GM23248 (cell line): ENCODE measurements at regions not wholly inside any gene's neighbourhood (a gene's known extent, or its start where the extent isn't known, plus 50 kb on each side); places are given as distances from the start of the nearest gene placed in this dataset.
"Not testable (repeated sequence)": the region's sequence is repeated elsewhere in the genome, so short reads cannot be mapped to it uniquely, and the experiment has no call there.

Experiments used
- DNase-seq: peaks from one replicate; pipeline ENCODE4 v3.0.0-alpha.2; 2015
- H2AFZ ChIP-seq: fragments of 200-600 bp; sonication (generic); 2 replicates; pipeline ENCODE4 v1.6.1; 2016; ENCODE audit warnings: antibody characterized with exemption
- H3F3A ChIP-seq: fragments of 200-600 bp; sonication (generic); 2 replicates; pipeline ENCODE4 v1.6.1; 2016; ENCODE audit warnings: mild to moderate bottlenecking, antibody characterized with exemption, mixed run types; ENCODE audit not compliant: insufficient read depth
- H3K27ac ChIP-seq: fragments of 200-600 bp; sonication (generic); 2 replicates; pipeline ENCODE4 v1.5.1; 2016; ENCODE audit warnings: mild to moderate bottlenecking
- H3K27me3 ChIP-seq: fragments of 200-600 bp; sonication (generic); replicated peaks from 2 replicates; pipeline ENCODE4 v1.6.1; 2016; ENCODE audit warnings: mild to moderate bottlenecking; ENCODE audit not compliant: insufficient read depth
- H3K36me3 ChIP-seq: fragments of 200-600 bp; sonication (generic); 2 replicates; pipeline ENCODE4 v1.6.1; 2016; ENCODE audit warnings: low read depth, mild to moderate bottlenecking
- H3K4me1 ChIP-seq: fragments of 200-600 bp; sonication (generic); 2 replicates; pipeline ENCODE4 v1.6.1; 2016; ENCODE audit warnings: mild to moderate bottlenecking; ENCODE audit not compliant: insufficient read depth
- H3K4me2 ChIP-seq: fragments of 200-600 bp; sonication (generic); one replicate; pipeline ENCODE4 v1.6.1; 2016; ENCODE audit warnings: mild to moderate bottlenecking; ENCODE audit not compliant: unreplicated experiment
- H3K4me3 ChIP-seq: fragments of 200-600 bp; sonication (generic); 2 replicates; pipeline ENCODE4 v1.5.1; 2016; ENCODE audit warnings: mild to moderate bottlenecking
- H3K79me2 ChIP-seq: fragments of 200-600 bp; sonication (generic); 2 replicates; pipeline ENCODE4 v1.6.1; 2016; ENCODE audit warnings: mild to moderate bottlenecking; ENCODE audit not compliant: insufficient read depth
- H3K9ac ChIP-seq: fragments of 200-600 bp; sonication (generic); 2 replicates; pipeline ENCODE4 v1.6.1; 2016; ENCODE audit warnings: mild to moderate bottlenecking
- H3K9me2 ChIP-seq: fragments of 200-600 bp; sonication (generic); 2 replicates; pipeline ENCODE4 v1.6.1; 2016; ENCODE audit warnings: mixed run types, mild to moderate bottlenecking, moderate library complexity; ENCODE audit not compliant: insufficient read depth
- H3K9me3 ChIP-seq: fragments of 200-600 bp; sonication (generic); one replicate; pipeline ENCODE4 v1.6.1; 2017; ENCODE audit warnings: low read depth
- H4K20me1 ChIP-seq: fragments of 200-600 bp; sonication (generic); 2 replicates; pipeline ENCODE4 v1.6.0; 2016; ENCODE audit not compliant: insufficient read depth
- EZH2 ChIP-seq: fragments of 200-600 bp; sonication (generic); IDR thresholded peaks from 2 replicates; pipeline ENCODE4 v1.6.1; 2018; ENCODE audit warnings: antibody characterized with exemption, mild to moderate bottlenecking; ENCODE audit not compliant: insufficient read depth, poor library complexity, severe bottlenecking
- EZH2phosphoT487 ChIP-seq: fragments of 200-600 bp; sonication (generic); IDR thresholded peaks from 2 replicates; pipeline ENCODE4 v1.6.1; 2018; ENCODE audit warnings: antibody characterized with exemption, moderate library complexity, mild to moderate bottlenecking, low read depth; ENCODE audit not compliant: insufficient read depth
- WGBS, 2 experiments: methylation state at CpG; one replicate each; pipeline ENCODE4 v1.1.6; 2015 to 2017; ENCODE audit warnings: low lambda C conversion rate in 2 of 2, low coverage in 1 of 2; ENCODE audit errors: missing lambda C conversion rate in 2 of 2; 5-methylcytosine and 5-hydroxymethylcytosine counted together
- in situ Hi-C: fragments of 300-500 bp; cut with MboI; formaldehyde crosslinking; loops from 2 replicates; pipeline ENCODE4 v1.15.0; 2020

GRCh38 chr16:76123966-76124365 lies 153.2 kb upstream of the CNTNAP4 start:
- no peak overlapping the region for H3K4me3 ChIP-seq
- DNase-seq, result no peak
- no peaks in the 10 kb centered on the region for H3K36me3 ChIP-seq
- H4K20me1 ChIP-seq, result no peaks in the 10 kb centered on the region
- H3K27me3 ChIP-seq, result no peaks in the 10 kb centered on the region
- in situ Hi-C loops, result no loop called here
- no peaks in the 10 kb centered on the region for H3K9me2 ChIP-seq
- H2AFZ ChIP-seq, result no peak overlapping the region
- no peak overlapping the region for H3K27ac ChIP-seq
- no peaks in the 10 kb centered on the region for H3F3A ChIP-seq
- no peaks in the 10 kb centered on the region for H3K79me2 ChIP-seq
- H3K4me1 ChIP-seq, result no peaks in the 10 kb centered on the region
- no peak for TF ChIP-seq EZH2
- no peak for TF ChIP-seq EZH2phosphoT487
- H3K9ac ChIP-seq, result no peak overlapping the region
- H3K9me3 ChIP-seq, result no peaks in the 10 kb centered on the region
- no peak overlapping the region for H3K4me2 ChIP-seq
- WGBS, 2 experiments, result 60 to 71% methylated on average over 3 of the region's 3 CpGs

- in situ Hi-C loops, result no loop called here
- Histone ChIP-seq H3K9me2 (no peaks in the 10 kb centered on the region), H3K36me3 (no peaks in the 10 kb centered on the region), H3K4me1 (no peaks in the 10 kb centered on the region), H3F3A (no peaks in the 10 kb centered on the region), H3K27ac (no peak overlapping the region), H3K9ac (no peak overlapping the region), H3K79me2 (no peaks in the 10 kb centered on the region), H4K20me1 (no peaks in the 10 kb centered on the region), H3K4me3 (no peak overlapping the region), H3K9me3 (no peaks in the 10 kb centered on the region), H3K27me3 (no peaks in the 10 kb centered on the region), H2AFZ (no peak overlapping the region), H3K4me2 (no peak overlapping the region)
- DNase-seq, result no peak
- TF ChIP-seq EZH2 (no peak), EZH2phosphoT487 (no peak)
Observed at GRCh38 chr16:76125871-76126270, 151.3 kb upstream of the CNTNAP4 start.

DNA sequence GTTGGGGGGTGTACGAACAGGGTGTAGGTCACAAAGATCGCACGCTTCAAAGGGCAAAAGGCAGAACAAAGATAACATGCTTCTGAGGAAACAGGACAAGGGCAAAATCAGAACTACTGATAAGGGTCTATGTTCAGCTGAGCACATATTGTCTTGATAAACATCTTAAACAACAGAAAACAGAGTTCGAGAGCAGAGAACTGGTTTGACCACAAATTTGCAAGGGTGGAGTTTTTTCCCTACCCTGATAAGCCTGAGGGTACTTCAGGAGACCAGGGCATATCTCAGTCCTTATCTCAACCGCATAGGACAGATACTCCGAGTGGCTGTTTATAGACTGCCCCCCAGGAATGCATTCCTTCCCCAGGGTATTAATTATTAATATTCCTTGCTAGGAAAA lies 139.1 kb upstream of the CNTNAP4 start:
- in situ Hi-C loops, H3K4me3 ChIP-seq, H3K27me3 ChIP-seq, H3K27ac ChIP-seq, H3K79me2 ChIP-seq, H3K36me3 ChIP-seq, H3F3A ChIP-seq, H4K20me1 ChIP-seq, H3K9me3 ChIP-seq, H2AFZ ChIP-seq, H3K4me1 ChIP-seq, DNase-seq, H3K9me2 ChIP-seq, H3K4me2 ChIP-seq, H3K9ac ChIP-seq: not testable (repeated sequence)
- WGBS, 2 experiments, result 51 to 55% methylated on average over 6 of the region's 6 CpGs

- no peak for TF ChIP-seq EZH2phosphoT487
- TF ChIP-seq EZH2, result no peak
Observed at GRCh38 chr16:76157629-76158028, 119.6 kb upstream of the CNTNAP4 start.

GRCh38 chr16:76162046-76162445 lies 115.2 kb upstream of the CNTNAP4 start:
- Histone ChIP-seq H3K79me2 (no peaks in the 10 kb centered on the region), H3K27me3 (no peaks in the 10 kb centered on the region), H3K4me2 (no peak overlapping the region), H2AFZ (no peak overlapping the region), H3K9me2 (no peaks in the 10 kb centered on the region), H3K4me1 (no peaks in the 10 kb centered on the region), H3K36me3 (no peaks in the 10 kb centered on the region), H3F3A (no peaks in the 10 kb centered on the region), H3K9me3 (no peaks in the 10 kb centered on the region), H3K9ac (no peak overlapping the region), H3K27ac (no peak overlapping the region), H3K4me3 (no peak overlapping the region), H4K20me1 (no peaks in the 10 kb centered on the region)
- TF ChIP-seq EZH2phosphoT487 (no peak), EZH2 (no peak)
- in situ Hi-C loops, result no loop called here
- DNase-seq, result no peak
- 22 to 36% methylated on average over 3 of the region's 3 CpGs for WGBS, 2 experiments

More at GRCh38 chr16:76157629-76158028, 119.6 kb upstream of the CNTNAP4 start:
- Histone ChIP-seq H3K4me3 (no peak overlapping the region), H3F3A (no peaks in the 10 kb centered on the region), H3K4me2 (no peak overlapping the region), H3K9me2 (no peaks in the 10 kb centered on the region), H3K27me3 (no peaks in the 10 kb centered on the region), H3K4me1 (no peaks in the 10 kb centered on the region), H3K27ac (no peak overlapping the region), H2AFZ (no peak overlapping the region), H3K9me3 (no peaks in the 10 kb centered on the region), H3K9ac (no peak overlapping the region), H3K79me2 (no peaks in the 10 kb centered on the region), H3K36me3 (no peaks in the 10 kb centered on the region), H4K20me1 (no peaks in the 10 kb centered on the region)
- DNase-seq, result no peak
- in situ Hi-C loops, result no loop called here
- 46 to 51% methylated on average over 4 to 5 of the region's 5 CpGs for WGBS, 2 experiments
